DND-41 (cell line): ENCODE measurements at regions not wholly inside any gene's neighbourhood (a gene's known extent, or its start where the extent isn't known, plus 50 kb on each side); places are given as distances from the start of the nearest gene placed in this dataset.

ENCODE experiments used
- ATAC-seq: fragments of 200-7000 bp; cut with Tn5 transposase; 3 replicates; pipeline ENCODE4 v1.9.1; 2021; ENCODE audit warnings: low read depth; ENCODE audit not compliant: insufficient read depth
- DNase-seq: peaks from one replicate; pipeline ENCODE4 v3.0.0-alpha.2; 2020
- H2AFZ ChIP-seq: 2 replicates; pipeline ENCODE4 v1.6.0; 2012; ENCODE audit warnings: low read depth, low read length
- H3K27ac ChIP-seq: 2 replicates; pipeline ENCODE4 v1.5.1; 2012; ENCODE audit warnings: low read length, inconsistent platforms
- H3K27me3 ChIP-seq: fragments of 200-600 bp; sonication (generic); 2 replicates; pipeline ENCODE4 v1.6.0; 2012; ENCODE audit warnings: low read length, mild to moderate bottlenecking, inconsistent platforms; ENCODE audit not compliant: insufficient read depth, poor library complexity
- H3K36me3 ChIP-seq: 2 replicates; pipeline ENCODE4 v1.5.1; 2012; ENCODE audit warnings: low read length, inconsistent platforms; ENCODE audit not compliant: insufficient read depth
- H3K4me1 ChIP-seq: 2 replicates; pipeline ENCODE4 v1.5.1; 2012; ENCODE audit warnings: mild to moderate bottlenecking, low read length; ENCODE audit not compliant: insufficient read depth
- H3K4me2 ChIP-seq: 2 replicates; pipeline ENCODE4 v1.6.0; 2012; ENCODE audit warnings: mild to moderate bottlenecking, moderate library complexity, low read length, inconsistent platforms; ENCODE audit not compliant: insufficient read depth
- H3K4me3 ChIP-seq, 2 experiments: fragments of 200-600 bp in 1 of 2; shearing (Covaris generic) in 1 of 2; 2 replicates each; pipeline ENCODE4 v1.5.1; 2012 to 2016; ENCODE audit warnings: inconsistent platforms in 2 of 2, low read length in 2 of 2, mild to moderate bottlenecking in 2 of 2, low read depth in 1 of 2, moderate library complexity in 1 of 2
- H3K79me2 ChIP-seq: 2 replicates; pipeline ENCODE4 v1.6.0; 2012; ENCODE audit warnings: low read length, inconsistent platforms; ENCODE audit not compliant: insufficient read depth
- H3K9ac ChIP-seq: 2 replicates; pipeline ENCODE4 v1.6.0; 2012; ENCODE audit warnings: low read depth, mild to moderate bottlenecking, inconsistent platforms, low read length, moderate library complexity
- H3K9me3 ChIP-seq: 2 replicates; pipeline ENCODE4 v1.5.1; 2012; ENCODE audit warnings: low read length, moderate library complexity, mild to moderate bottlenecking, inconsistent platforms; ENCODE audit not compliant: insufficient read depth, severe bottlenecking
- H4K20me1 ChIP-seq: 2 replicates; pipeline ENCODE4 v1.6.0; 2012; ENCODE audit warnings: low read length; ENCODE audit not compliant: insufficient read depth
- CTCF ChIP-seq: IDR thresholded peaks from 2 replicates; pipeline ENCODE4 v1.5.1; 2012; ENCODE audit warnings: borderline replicate concordance, low read length, moderate library complexity, mild to moderate bottlenecking; ENCODE audit not compliant: poor library complexity, severe bottlenecking; ENCODE audit errors: extremely low read depth
- EZH2 ChIP-seq: IDR thresholded peaks from 3 replicates; pipeline ENCODE4 v1.6.1; 2012; ENCODE audit warnings: borderline replicate concordance, low read depth, mild to moderate bottlenecking, moderate library complexity, low read length, inconsistent platforms; ENCODE audit not compliant: severe bottlenecking

GRCh38 chr2:176414641-176415040 lies 145.4 kb downstream of the MTX2 start:
- ATAC-seq = no peak
- no peaks in the 10 kb centered on the region for H3K9me3 ChIP-seq
- H3K4me1 ChIP-seq = no peaks in the 10 kb centered on the region
- no peak overlapping the region for H3K27ac ChIP-seq
- TF ChIP-seq EZH2 = no peak
- TF ChIP-seq CTCF = no peak
- H3K36me3 ChIP-seq = no peaks in the 10 kb centered on the region
- no peak for DNase-seq
- H3K27me3 ChIP-seq = no peaks in the 10 kb centered on the region
- no peak overlapping the region for H3K9ac ChIP-seq
- no peak overlapping the region for H3K4me3 ChIP-seq
- H3K79me2 ChIP-seq = no peaks in the 10 kb centered on the region
- H2AFZ ChIP-seq = no peak overlapping the region
- H4K20me1 ChIP-seq = no peaks in the 10 kb centered on the region
- no peak overlapping the region for H3K4me2 ChIP-seq

GRCh38 chr2:176415174-176415895 lies 146.1 kb downstream of the MTX2 start:
- no peak overlapping the region for H3K27ac ChIP-seq
- H4K20me1 ChIP-seq = no peaks in the 10 kb centered on the region
- no peaks in the 10 kb centered on the region for H3K27me3 ChIP-seq
- H3K4me3 ChIP-seq = no peak overlapping the region
- no peak overlapping the region for H2AFZ ChIP-seq
- H3K4me2 ChIP-seq = no peak overlapping the region
- no peaks in the 10 kb centered on the region for H3K4me1 ChIP-seq
- H3K36me3 ChIP-seq = no peaks in the 10 kb centered on the region
- no peak overlapping the region for H3K9ac ChIP-seq
- no peaks in the 10 kb centered on the region for H3K79me2 ChIP-seq
- H3K9me3 ChIP-seq = no peaks in the 10 kb centered on the region
- DNase-seq (no peak), ATAC-seq (no peak)
- no peak for TF ChIP-seq EZH2

- Histone ChIP-seq H3K4me2 (no peak overlapping the region), H3K4me1 (no peaks in the 10 kb centered on the region), H3K9ac (no peak overlapping the region), H3K9me3 (no peaks in the 10 kb centered on the region), H3K27me3 (no peaks in the 10 kb centered on the region), H3K4me3 (no peak overlapping the region), H3K27ac (no peak overlapping the region), H3K79me2 (no peaks in the 10 kb centered on the region), H3K36me3 (no peaks in the 10 kb centered on the region), H4K20me1 (no peaks in the 10 kb centered on the region), H2AFZ (no peak overlapping the region)
- no peak for DNase-seq
- no peak for TF ChIP-seq EZH2
- no peak for TF ChIP-seq CTCF
- ATAC-seq = peak; percentile 76
Observed at GRCh38 chr2:176415937-176416499, 146.8 kb downstream of the MTX2 start.

- H2AFZ ChIP-seq = no peak overlapping the region
- H3K27me3 ChIP-seq = no peaks in the 10 kb centered on the region
- H3K27ac ChIP-seq = no peak overlapping the region
- H4K20me1 ChIP-seq = no peaks in the 10 kb centered on the region
- no peak overlapping the region for H3K9ac ChIP-seq
- no peak for DNase-seq
- TF ChIP-seq EZH2 = no peak
- no peak for TF ChIP-seq CTCF
- no peak for ATAC-seq
- H3K9me3 ChIP-seq = no peaks in the 10 kb centered on the region
- no peak overlapping the region for H3K4me3 ChIP-seq
- H3K4me2 ChIP-seq = no peak overlapping the region
- H3K4me1 ChIP-seq = no peaks in the 10 kb centered on the region
- no peaks in the 10 kb centered on the region for H3K36me3 ChIP-seq
- H3K79me2 ChIP-seq = no peaks in the 10 kb centered on the region
Observed at GRCh38 chr2:176418768-176419167, 149.5 kb downstream of the MTX2 start.
